C4-2B (cell line): ENCODE measurements at regions not wholly inside any gene's neighbourhood (a gene's known extent, or its start where the extent isn't known, plus 50 kb on each side); places are given as distances from the start of the nearest gene placed in this dataset.
A peak's percentile ranks its signal among the peaks of the same experiment; 100 is the strongest.

Experiments
- H3K27ac ChIP-seq: fragments of 450-650 bp; 2 replicates; pipeline ENCODE4 v1.5.1; 2017
- ZFX ChIP-seq: fragments of 450-650 bp; IDR thresholded peaks from 2 replicates; pipeline ENCODE4 v1.6.1; 2017
- TF ChIP-seq, protein P1 (sequence below): fragments of 450-650 bp; conservative IDR thresholded peaks from 2 replicates; pipeline ENCODE4 v1.5.1; 2017; ENCODE audit warnings: mild to moderate bottlenecking

GRCh38 chr1:118739501-118739900, 248.6 kb downstream of the TBX15 start:
- TF ChIP-seq, protein P1, sequence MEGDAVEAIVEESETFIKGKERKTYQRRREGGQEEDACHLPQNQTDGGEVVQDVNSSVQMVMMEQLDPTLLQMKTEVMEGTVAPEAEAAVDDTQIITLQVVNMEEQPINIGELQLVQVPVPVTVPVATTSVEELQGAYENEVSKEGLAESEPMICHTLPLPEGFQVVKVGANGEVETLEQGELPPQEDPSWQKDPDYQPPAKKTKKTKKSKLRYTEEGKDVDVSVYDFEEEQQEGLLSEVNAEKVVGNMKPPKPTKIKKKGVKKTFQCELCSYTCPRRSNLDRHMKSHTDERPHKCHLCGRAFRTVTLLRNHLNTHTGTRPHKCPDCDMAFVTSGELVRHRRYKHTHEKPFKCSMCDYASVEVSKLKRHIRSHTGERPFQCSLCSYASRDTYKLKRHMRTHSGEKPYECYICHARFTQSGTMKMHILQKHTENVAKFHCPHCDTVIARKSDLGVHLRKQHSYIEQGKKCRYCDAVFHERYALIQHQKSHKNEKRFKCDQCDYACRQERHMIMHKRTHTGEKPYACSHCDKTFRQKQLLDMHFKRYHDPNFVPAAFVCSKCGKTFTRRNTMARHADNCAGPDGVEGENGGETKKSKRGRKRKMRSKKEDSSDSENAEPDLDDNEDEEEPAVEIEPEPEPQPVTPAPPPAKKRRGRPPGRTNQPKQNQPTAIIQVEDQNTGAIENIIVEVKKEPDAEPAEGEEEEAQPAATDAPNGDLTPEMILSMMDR: no peak
- TF ChIP-seq ZFX: no peak

GRCh38 chr1:118736322-118736721, 251.8 kb downstream of the TBX15 start:
- TF ChIP-seq, protein P1: no peak
- TF ChIP-seq ZFX: no peak

More at GRCh38 chr1:118739501-118739900, 248.6 kb downstream of the TBX15 start:
- H3K27ac ChIP-seq: no peak overlapping the region

DNA sequence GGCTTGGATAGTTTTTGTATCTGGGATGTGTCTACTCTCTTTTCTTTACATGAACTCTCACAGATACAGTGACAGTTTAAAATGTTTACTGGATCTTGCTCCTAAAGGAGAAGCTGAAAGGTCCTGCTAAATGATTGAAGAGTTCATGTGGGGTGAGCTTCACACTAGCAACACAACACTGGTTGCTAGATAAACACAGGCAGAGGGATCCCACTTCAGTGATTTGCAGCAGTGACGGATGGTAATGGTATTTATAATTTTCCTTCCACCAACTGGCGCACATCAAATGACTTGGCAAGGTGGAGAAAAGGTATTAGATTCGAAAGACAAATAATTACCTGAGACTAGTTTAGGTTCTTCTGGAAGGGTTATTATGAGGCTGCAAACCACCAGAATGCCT, 270.2 kb downstream of the TBX15 start:
- H3K27ac ChIP-seq: no peak overlapping the region
- TF ChIP-seq, protein P1: no peak
- no peak for TF ChIP-seq ZFX

More at GRCh38 chr1:118736322-118736721, 251.8 kb downstream of the TBX15 start:
- H3K27ac ChIP-seq: no peak overlapping the region

- TF ChIP-seq, protein P1: peak; percentile 74
- no peak for TF ChIP-seq ZFX
- H3K27ac ChIP-seq: no peak overlapping the region
Observed at GRCh38 chr1:118716775-118717174, 271.4 kb downstream of the TBX15 start.

DNA sequence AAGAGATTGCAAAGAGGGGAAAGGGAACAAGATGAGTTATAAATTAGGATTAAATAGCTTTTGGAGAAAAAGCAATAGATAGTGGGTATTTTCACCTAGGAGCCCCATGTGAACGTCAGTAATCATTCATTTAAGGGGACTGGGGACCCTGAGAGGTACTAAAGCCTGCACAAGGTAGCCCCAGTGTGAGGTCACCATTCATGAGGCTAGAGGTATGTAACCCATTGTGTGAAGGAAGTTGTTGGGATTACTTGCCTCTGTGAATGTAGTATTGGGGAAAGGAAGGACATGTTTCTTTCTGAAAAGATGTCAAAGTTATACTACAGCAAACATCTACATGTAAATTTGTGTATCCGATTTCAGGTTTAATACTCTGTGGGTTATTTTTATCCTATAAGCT, 276.8 kb downstream of the TBX15 start:
- no peak overlapping the region for H3K27ac ChIP-seq
- TF ChIP-seq, protein P1: no peak
- no peak for TF ChIP-seq ZFX

- no peak for TF ChIP-seq ZFX
- TF ChIP-seq, protein P1: no peak
- H3K27ac ChIP-seq: no peak overlapping the region
Observed at GRCh38 chr1:118698911-118699310, 289.2 kb downstream of the TBX15 start.

DNA sequence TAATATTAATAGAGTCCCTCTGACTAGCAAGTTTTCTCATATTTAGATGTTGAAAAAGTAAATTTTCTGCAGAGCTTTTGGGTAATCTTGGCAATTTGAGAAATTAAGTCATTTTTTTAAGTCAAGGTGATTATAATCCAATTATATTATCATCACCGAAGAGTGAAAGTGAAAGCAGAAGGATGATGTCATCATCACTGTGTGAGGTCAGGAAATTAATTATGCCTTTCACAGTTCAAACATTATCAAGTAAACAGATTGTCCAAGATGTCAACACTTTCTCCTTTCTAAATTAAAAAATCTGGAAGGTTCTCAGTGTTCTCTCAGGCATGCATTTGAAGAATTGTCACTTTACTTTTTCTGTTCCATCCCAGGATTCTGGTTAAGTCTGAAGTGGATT, 296.0 kb downstream of the TBX15 start:
- H3K27ac ChIP-seq: no peak overlapping the region
- TF ChIP-seq, protein P1: no peak
- TF ChIP-seq ZFX: no peak
